Brain microvascular endothelial cell (primary cell): ENCODE measurements at regions not wholly inside any gene's neighbourhood (a gene's known extent, or its start where the extent isn't known, plus 50 kb on each side); places are given as distances from the start of the nearest gene placed in this dataset.

Source experiments
- DNase-seq: peaks from one replicate; pipeline ENCODE4 v3.0.0-alpha.2; 2020
- H3K27ac ChIP-seq: fragments of 250-450 bp; sonication (Bioruptor Pico); 2 replicates; pipeline ENCODE4 v1.5.1; 2020; ENCODE audit warnings: mild to moderate bottlenecking, moderate library complexity
- H3K27me3 ChIP-seq: fragments of 250-450 bp; sonication (Bioruptor Pico); replicated peaks from 2 replicates; pipeline ENCODE4 v1.5.1; 2020; ENCODE audit warnings: mild to moderate bottlenecking
- H3K36me3 ChIP-seq: fragments of 250-450 bp; sonication (Bioruptor Pico); replicated peaks from 2 replicates; pipeline ENCODE4 v1.5.1; 2020; ENCODE audit warnings: mild to moderate bottlenecking
- H3K4me3 ChIP-seq: 2 replicates; pipeline ENCODE4 v1.5.1; 2011; ENCODE audit warnings: low read depth, mild to moderate bottlenecking, control low read depth, low read length, moderate library complexity
- CTCF ChIP-seq: IDR thresholded peaks from 2 replicates; pipeline ENCODE4 v1.5.1; 2011; ENCODE audit warnings: low read depth, mild to moderate bottlenecking, moderate library complexity, low read length, control low read depth, inconsistent platforms; ENCODE audit errors: missing control alignments
- in situ Hi-C: cut with HindIII; loops from 2 replicates; pipeline ENCODE4 v1.10.0; 2017; ENCODE audit warnings: low sequenced_read_pairs, low pct_ligation_motif_present

- no peak for TF ChIP-seq CTCF
- Histone ChIP-seq H3K36me3 (no peaks in the 10 kb centered on the region), H3K27ac (no peak overlapping the region), H3K4me3 (no peak overlapping the region), H3K27me3 (no peaks in the 10 kb centered on the region)
- DNase-seq: no peak
- in situ Hi-C loops: no loop called here
Measured at GRCh38 chr15:53115563-53115962, 325.4 kb upstream of the ONECUT1 start.

GRCh38 chr15:53114960-53115359, 324.8 kb upstream of the ONECUT1 start:
- TF ChIP-seq CTCF: no peak
- no peak overlapping the region for H3K4me3 ChIP-seq
- no peaks in the 10 kb centered on the region for H3K36me3 ChIP-seq
- no peaks in the 10 kb centered on the region for H3K27me3 ChIP-seq
- no peak overlapping the region for H3K27ac ChIP-seq
- no peak for DNase-seq
- in situ Hi-C loops: no loop called here

- in situ Hi-C loops: no loop called here
Measured at GRCh38 chr15:53110999-53111398, 320.9 kb upstream of the ONECUT1 start.

GRCh38 chr15:53108319-53108718, 318.2 kb upstream of the ONECUT1 start:
- H3K27ac ChIP-seq: no peak overlapping the region
- in situ Hi-C loops: no loop called here
- H3K4me3 ChIP-seq: no peak overlapping the region

More at GRCh38 chr15:53110999-53111398, 320.9 kb upstream of the ONECUT1 start:
- H3K36me3 ChIP-seq: no peaks in the 10 kb centered on the region
- no peak overlapping the region for H3K27ac ChIP-seq
- no peaks in the 10 kb centered on the region for H3K27me3 ChIP-seq
- no peak overlapping the region for H3K4me3 ChIP-seq
- no peak for TF ChIP-seq CTCF
- DNase-seq: no peak

GRCh38 chr15:53107855-53108254, 317.7 kb upstream of the ONECUT1 start:
- Histone ChIP-seq H3K27me3 (no peaks in the 10 kb centered on the region), H3K36me3 (no peaks in the 10 kb centered on the region), H3K27ac (no peak overlapping the region), H3K4me3 (no peak overlapping the region)
- TF ChIP-seq CTCF: no peak
- no peak for DNase-seq
- in situ Hi-C loops: no loop called here

More at GRCh38 chr15:53108319-53108718, 318.2 kb upstream of the ONECUT1 start:
- no peak for DNase-seq
- TF ChIP-seq CTCF: no peak
- no peaks in the 10 kb centered on the region for H3K36me3 ChIP-seq
- no peaks in the 10 kb centered on the region for H3K27me3 ChIP-seq

GRCh38 chr15:53106505-53107286, 316.6 kb upstream of the ONECUT1 start:
- no peak for TF ChIP-seq CTCF
- no peak overlapping the region for H3K27ac ChIP-seq
- H3K27me3 ChIP-seq: no peaks in the 10 kb centered on the region
- no peak overlapping the region for H3K4me3 ChIP-seq
- H3K36me3 ChIP-seq: no peaks in the 10 kb centered on the region
- in situ Hi-C loops: no loop called here
- no peak for DNase-seq
